GM23338 (cell line): ENCODE measurements at regions not wholly inside any gene's neighbourhood (a gene's known extent, or its start where the extent isn't known, plus 50 kb on each side); places are given as distances from the start of the nearest gene placed in this dataset.

ENCODE experiments used
- ATAC-seq: fragments of 200-7000 bp; cut with Tn5 transposase; 3 replicates; pipeline ENCODE4 v1.9.1; 2020
- DNase-seq: peaks from one replicate; pipeline ENCODE4 v3.0.0-alpha.2; 2015; ENCODE audit warnings: low spot score
- H2AFZ ChIP-seq: fragments of 200-600 bp; sonication (generic); 2 replicates; pipeline ENCODE4 v1.8.0; 2016; ENCODE audit warnings: antibody characterized with exemption, mild to moderate bottlenecking, moderate library complexity
- H3F3A ChIP-seq: fragments of 200-600 bp; sonication (generic); replicated peaks from 2 replicates; pipeline ENCODE4 v1.8.0; 2017; ENCODE audit warnings: antibody characterized with exemption, mixed run types, low read depth
- H3K27ac ChIP-seq: fragments of 200-600 bp; sonication (generic); 2 replicates; pipeline ENCODE4 v1.6.1; 2016; ENCODE audit warnings: low read depth
- H3K27me3 ChIP-seq: fragments of 200-600 bp; sonication (generic); 2 replicates; pipeline ENCODE4 v1.8.0; 2016; ENCODE audit warnings: mild to moderate bottlenecking, mixed run types, moderate library complexity; ENCODE audit not compliant: insufficient read depth
- H3K36me3 ChIP-seq: fragments of 200-600 bp; sonication (generic); 2 replicates; pipeline ENCODE4 v1.8.0; 2016; ENCODE audit warnings: mild to moderate bottlenecking; ENCODE audit not compliant: insufficient read depth
- H3K4me1 ChIP-seq: fragments of 200-600 bp; sonication (generic); 2 replicates; pipeline ENCODE4 v1.8.0; 2016; ENCODE audit warnings: mild to moderate bottlenecking, moderate library complexity; ENCODE audit not compliant: insufficient read depth
- H3K4me2 ChIP-seq: fragments of 200-600 bp; sonication (generic); 2 replicates; pipeline ENCODE4 v1.7.1; 2017; ENCODE audit warnings: mixed run types
- H3K4me3 ChIP-seq: fragments of 200-600 bp; sonication (generic); 2 replicates; pipeline ENCODE4 v1.6.1; 2016; ENCODE audit warnings: mixed run types
- H3K79me2 ChIP-seq: fragments of 200-600 bp; sonication (generic); replicated peaks from 2 replicates; pipeline ENCODE4 v1.8.0; 2017; ENCODE audit warnings: mild to moderate bottlenecking; ENCODE audit not compliant: insufficient read depth
- H3K9me2 ChIP-seq: fragments of 200-600 bp; sonication (generic); 2 replicates; pipeline ENCODE4 v1.8.0; 2017; ENCODE audit not compliant: insufficient read depth
- H4K20me1 ChIP-seq: fragments of 200-600 bp; sonication (generic); replicated peaks from 2 replicates; pipeline ENCODE4 v1.8.0; 2017; ENCODE audit warnings: mild to moderate bottlenecking; ENCODE audit not compliant: insufficient read depth
- H3K27ac Mint-ChIP-seq: 2 replicates; pipeline ENCODE4 v1.8.0; 2020; ENCODE audit warnings: inconsistent platforms, mild to moderate bottlenecking, moderate library complexity, mixed read lengths
- H3K27me3 Mint-ChIP-seq: 3 replicates; pipeline ENCODE4 v1.8.0; 2022; ENCODE audit warnings: low read depth, mild to moderate bottlenecking, moderate library complexity, mixed read lengths, inconsistent platforms; ENCODE audit not compliant: insufficient read depth, poor library complexity
- H3K36me3 Mint-ChIP-seq: 3 replicates; pipeline ENCODE4 v1.8.0; 2021; ENCODE audit warnings: low read depth, mild to moderate bottlenecking, inconsistent platforms, moderate library complexity, mixed read lengths
- H3K4me1 Mint-ChIP-seq: 3 replicates; pipeline ENCODE4 v1.8.0; 2020; ENCODE audit warnings: mild to moderate bottlenecking, inconsistent platforms, mixed read lengths
- H3K4me3 Mint-ChIP-seq: 3 replicates; pipeline ENCODE4 v1.8.0; 2021; ENCODE audit warnings: moderate library complexity, mild to moderate bottlenecking, inconsistent platforms, mixed read lengths
- H3K9me3 Mint-ChIP-seq: 3 replicates; pipeline ENCODE4 v1.8.0; 2020; ENCODE audit warnings: moderate library complexity, mild to moderate bottlenecking, inconsistent platforms, mixed read lengths
- CREB1 ChIP-seq: fragments of 250-450 bp; sonication (Bioruptor Pico); IDR thresholded peaks from 2 replicates; pipeline ENCODE4 v1.5.0; 2020; ENCODE audit warnings: low read depth, mild to moderate bottlenecking, moderate library complexity
- CTCF ChIP-seq, 2 experiments: fragments of 200-600 bp in 1 of 2; sonication (generic) in 1 of 2; conservative IDR thresholded peaks; 2 replicates each; pipeline versions ENCODE4 v1.5.1 to v1.6.1; 2016 to 2017; ENCODE audit warnings: antibody characterized with exemption in 2 of 2, low read depth in 2 of 2, mild to moderate bottlenecking in 2 of 2, moderate library complexity in 1 of 2
- EZH2 ChIP-seq: fragments of 200-600 bp; sonication (generic); IDR thresholded peaks from one replicate; pipeline ENCODE4 v1.8.0; 2017; ENCODE audit warnings: antibody characterized with exemption, mild to moderate bottlenecking, low read depth; ENCODE audit not compliant: unreplicated experiment
- EZH2phosphoT487 ChIP-seq: fragments of 200-600 bp; sonication (generic); IDR thresholded peaks from one replicate; pipeline ENCODE4 v1.8.1; 2018; ENCODE audit warnings: antibody characterized with exemption; ENCODE audit not compliant: unreplicated experiment
- JUNB ChIP-seq: IDR thresholded peaks from one replicate; pipeline ENCODE4 v1.6.1; 2016; ENCODE audit warnings: antibody characterized with exemption; ENCODE audit not compliant: unreplicated experiment
- NANOG ChIP-seq: IDR thresholded peaks from 2 replicates; pipeline ENCODE4 v1.6.1; 2016; ENCODE audit warnings: antibody characterized with exemption, borderline replicate concordance
- POLR2AphosphoS5 ChIP-seq: IDR thresholded peaks from 2 replicates; pipeline ENCODE4 v1.6.1; 2016; ENCODE audit warnings: antibody characterized with exemption, low read depth
- STAT1 ChIP-seq: IDR thresholded peaks from one replicate; pipeline ENCODE4 v1.6.1; 2016; ENCODE audit warnings: antibody characterized with exemption; ENCODE audit not compliant: unreplicated experiment
- ZNF114 ChIP-seq: fragments of 250-450 bp; sonication (Bioruptor Pico); IDR thresholded peaks from 2 replicates; pipeline ENCODE4 v1.5.0; 2020; ENCODE audit warnings: mild to moderate bottlenecking, moderate library complexity
- ZNF331 ChIP-seq: fragments of 250-450 bp; sonication (Bioruptor Pico); IDR thresholded peaks from 2 replicates; pipeline ENCODE4 v1.5.0; 2020; ENCODE audit warnings: low read depth, mild to moderate bottlenecking, moderate library complexity
- TF ChIP-seq, protein P1 (sequence below): IDR thresholded peaks from 2 replicates; pipeline ENCODE4 v1.6.1; 2016; ENCODE audit warnings: antibody characterized with exemption
- TF ChIP-seq, protein P2 (sequence below): fragments of 250-450 bp; sonication (Bioruptor Pico); IDR thresholded peaks from 2 replicates; pipeline ENCODE4 v1.5.0; 2020; ENCODE audit warnings: mild to moderate bottlenecking, moderate library complexity
- TF ChIP-seq, protein P3 (sequence below): IDR thresholded peaks from one replicate; pipeline ENCODE4 v1.6.1; 2018; ENCODE audit warnings: antibody characterized with exemption; ENCODE audit not compliant: unreplicated experiment

- no peaks in the 10 kb centered on the region for H3K27me3 ChIP-seq
- DNase-seq (no peak), ATAC-seq (no peak)
- H3K27me3 Mint-ChIP-seq = peaks cover 8% of the 10 kb centered on the region
- H3K36me3 ChIP-seq = no peaks in the 10 kb centered on the region
- TF ChIP-seq ZNF331 (CRISPR knock-in tag) (no peak), POLR2AphosphoS5 (no peak), STAT1 (no peak), EZH2phosphoT487 (no peak), ZNF114 (CRISPR knock-in tag) (no peak), JUNB (no peak), EZH2 (no peak), NANOG (no peak), CREB1 (CRISPR knock-in tag) (no peak), CTCF (conservative IDR thresholded peaks at IDR 0.05; ENCODE audit: low read depth in 2 of 2) (no peak)
- TF ChIP-seq, protein P1, sequence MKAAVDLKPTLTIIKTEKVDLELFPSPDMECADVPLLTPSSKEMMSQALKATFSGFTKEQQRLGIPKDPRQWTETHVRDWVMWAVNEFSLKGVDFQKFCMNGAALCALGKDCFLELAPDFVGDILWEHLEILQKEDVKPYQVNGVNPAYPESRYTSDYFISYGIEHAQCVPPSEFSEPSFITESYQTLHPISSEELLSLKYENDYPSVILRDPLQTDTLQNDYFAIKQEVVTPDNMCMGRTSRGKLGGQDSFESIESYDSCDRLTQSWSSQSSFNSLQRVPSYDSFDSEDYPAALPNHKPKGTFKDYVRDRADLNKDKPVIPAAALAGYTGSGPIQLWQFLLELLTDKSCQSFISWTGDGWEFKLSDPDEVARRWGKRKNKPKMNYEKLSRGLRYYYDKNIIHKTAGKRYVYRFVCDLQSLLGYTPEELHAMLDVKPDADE = no peak
- TF ChIP-seq, protein P2, sequence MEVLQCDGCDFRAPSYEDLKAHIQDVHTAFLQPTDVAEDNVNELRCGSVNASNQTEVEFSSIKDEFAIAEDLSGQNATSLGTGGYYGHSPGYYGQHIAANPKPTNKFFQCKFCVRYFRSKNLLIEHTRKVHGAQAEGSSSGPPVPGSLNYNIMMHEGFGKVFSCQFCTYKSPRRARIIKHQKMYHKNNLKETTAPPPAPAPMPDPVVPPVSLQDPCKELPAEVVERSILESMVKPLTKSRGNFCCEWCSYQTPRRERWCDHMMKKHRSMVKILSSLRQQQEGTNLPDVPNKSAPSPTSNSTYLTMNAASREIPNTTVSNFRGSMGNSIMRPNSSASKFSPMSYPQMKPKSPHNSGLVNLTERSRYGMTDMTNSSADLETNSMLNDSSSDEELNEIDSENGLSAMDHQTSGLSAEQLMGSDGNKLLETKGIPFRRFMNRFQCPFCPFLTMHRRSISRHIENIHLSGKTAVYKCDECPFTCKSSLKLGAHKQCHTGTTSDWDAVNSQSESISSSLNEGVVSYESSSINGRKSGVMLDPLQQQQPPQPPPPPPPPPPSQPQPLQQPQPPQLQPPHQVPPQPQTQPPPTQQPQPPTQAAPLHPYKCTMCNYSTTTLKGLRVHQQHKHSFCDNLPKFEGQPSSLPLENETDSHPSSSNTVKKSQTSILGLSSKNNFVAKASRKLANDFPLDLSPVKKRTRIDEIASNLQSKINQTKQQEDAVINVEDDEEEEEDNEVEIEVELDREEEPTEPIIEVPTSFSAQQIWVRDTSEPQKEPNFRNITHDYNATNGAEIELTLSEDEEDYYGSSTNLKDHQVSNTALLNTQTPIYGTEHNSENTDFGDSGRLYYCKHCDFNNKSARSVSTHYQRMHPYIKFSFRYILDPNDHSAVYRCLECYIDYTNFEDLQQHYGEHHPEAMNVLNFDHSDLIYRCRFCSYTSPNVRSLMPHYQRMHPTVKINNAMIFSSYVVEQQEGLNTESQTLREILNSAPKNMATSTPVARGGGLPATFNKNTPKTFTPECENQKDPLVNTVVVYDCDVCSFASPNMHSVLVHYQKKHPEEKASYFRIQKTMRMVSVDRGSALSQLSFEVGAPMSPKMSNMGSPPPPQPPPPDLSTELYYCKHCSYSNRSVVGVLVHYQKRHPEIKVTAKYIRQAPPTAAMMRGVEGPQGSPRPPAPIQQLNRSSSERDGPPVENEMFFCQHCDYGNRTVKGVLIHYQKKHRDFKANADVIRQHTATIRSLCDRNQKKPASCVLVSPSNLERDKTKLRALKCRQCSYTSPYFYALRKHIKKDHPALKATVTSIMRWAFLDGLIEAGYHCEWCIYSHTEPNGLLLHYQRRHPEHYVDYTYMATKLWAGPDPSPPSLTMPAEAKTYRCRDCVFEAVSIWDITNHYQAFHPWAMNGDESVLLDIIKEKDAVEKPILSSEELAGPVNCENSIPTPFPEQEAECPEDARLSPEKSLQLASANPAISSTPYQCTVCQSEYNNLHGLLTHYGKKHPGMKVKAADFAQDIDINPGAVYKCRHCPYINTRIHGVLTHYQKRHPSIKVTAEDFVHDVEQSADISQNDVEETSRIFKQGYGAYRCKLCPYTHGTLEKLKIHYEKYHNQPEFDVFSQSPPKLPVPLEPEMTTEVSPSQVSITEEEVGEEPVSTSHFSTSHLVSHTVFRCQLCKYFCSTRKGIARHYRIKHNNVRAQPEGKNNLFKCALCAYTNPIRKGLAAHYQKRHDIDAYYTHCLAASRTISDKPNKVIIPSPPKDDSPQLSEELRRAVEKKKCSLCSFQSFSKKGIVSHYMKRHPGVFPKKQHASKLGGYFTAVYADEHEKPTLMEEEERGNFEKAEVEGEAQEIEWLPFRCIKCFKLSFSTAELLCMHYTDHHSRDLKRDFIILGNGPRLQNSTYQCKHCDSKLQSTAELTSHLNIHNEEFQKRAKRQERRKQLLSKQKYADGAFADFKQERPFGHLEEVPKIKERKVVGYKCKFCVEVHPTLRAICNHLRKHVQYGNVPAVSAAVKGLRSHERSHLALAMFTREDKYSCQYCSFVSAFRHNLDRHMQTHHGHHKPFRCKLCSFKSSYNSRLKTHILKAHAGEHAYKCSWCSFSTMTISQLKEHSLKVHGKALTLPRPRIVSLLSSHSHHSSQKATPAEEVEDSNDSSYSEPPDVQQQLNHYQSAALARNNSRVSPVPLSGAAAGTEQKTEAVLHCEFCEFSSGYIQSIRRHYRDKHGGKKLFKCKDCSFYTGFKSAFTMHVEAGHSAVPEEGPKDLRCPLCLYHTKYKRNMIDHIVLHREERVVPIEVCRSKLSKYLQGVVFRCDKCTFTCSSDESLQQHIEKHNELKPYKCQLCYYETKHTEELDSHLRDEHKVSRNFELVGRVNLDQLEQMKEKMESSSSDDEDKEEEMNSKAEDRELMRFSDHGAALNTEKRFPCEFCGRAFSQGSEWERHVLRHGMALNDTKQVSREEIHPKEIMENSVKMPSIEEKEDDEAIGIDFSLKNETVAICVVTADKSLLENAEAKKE = no peak
- TF ChIP-seq, protein P3, sequence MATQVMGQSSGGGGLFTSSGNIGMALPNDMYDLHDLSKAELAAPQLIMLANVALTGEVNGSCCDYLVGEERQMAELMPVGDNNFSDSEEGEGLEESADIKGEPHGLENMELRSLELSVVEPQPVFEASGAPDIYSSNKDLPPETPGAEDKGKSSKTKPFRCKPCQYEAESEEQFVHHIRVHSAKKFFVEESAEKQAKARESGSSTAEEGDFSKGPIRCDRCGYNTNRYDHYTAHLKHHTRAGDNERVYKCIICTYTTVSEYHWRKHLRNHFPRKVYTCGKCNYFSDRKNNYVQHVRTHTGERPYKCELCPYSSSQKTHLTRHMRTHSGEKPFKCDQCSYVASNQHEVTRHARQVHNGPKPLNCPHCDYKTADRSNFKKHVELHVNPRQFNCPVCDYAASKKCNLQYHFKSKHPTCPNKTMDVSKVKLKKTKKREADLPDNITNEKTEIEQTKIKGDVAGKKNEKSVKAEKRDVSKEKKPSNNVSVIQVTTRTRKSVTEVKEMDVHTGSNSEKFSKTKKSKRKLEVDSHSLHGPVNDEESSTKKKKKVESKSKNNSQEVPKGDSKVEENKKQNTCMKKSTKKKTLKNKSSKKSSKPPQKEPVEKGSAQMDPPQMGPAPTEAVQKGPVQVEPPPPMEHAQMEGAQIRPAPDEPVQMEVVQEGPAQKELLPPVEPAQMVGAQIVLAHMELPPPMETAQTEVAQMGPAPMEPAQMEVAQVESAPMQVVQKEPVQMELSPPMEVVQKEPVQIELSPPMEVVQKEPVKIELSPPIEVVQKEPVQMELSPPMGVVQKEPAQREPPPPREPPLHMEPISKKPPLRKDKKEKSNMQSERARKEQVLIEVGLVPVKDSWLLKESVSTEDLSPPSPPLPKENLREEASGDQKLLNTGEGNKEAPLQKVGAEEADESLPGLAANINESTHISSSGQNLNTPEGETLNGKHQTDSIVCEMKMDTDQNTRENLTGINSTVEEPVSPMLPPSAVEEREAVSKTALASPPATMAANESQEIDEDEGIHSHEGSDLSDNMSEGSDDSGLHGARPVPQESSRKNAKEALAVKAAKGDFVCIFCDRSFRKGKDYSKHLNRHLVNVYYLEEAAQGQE = no peak
- no peak overlapping the region for H3K4me3 Mint-ChIP-seq
- no peak overlapping the region for H2AFZ ChIP-seq
- H3K79me2 ChIP-seq = peaks cover 47% of the 10 kb centered on the region
- H3K4me1 ChIP-seq = peaks cover 23% of the 10 kb centered on the region
- H3K4me2 ChIP-seq = no peak overlapping the region
- peaks cover 41% of the 10 kb centered on the region for H3K4me1 Mint-ChIP-seq
- H3K9me2 ChIP-seq = no peaks in the 10 kb centered on the region
- 0 out of 2 replicates have a peak, but pooled peaks cover 5% of the 10 kb centered on the region for H4K20me1 ChIP-seq
- H3K27ac Mint-ChIP-seq = peak overlapping the region; percentile 28; the same call in 1 of the 2 replicates
- H3K27ac ChIP-seq = no peak overlapping the region
- H3K9me3 Mint-ChIP-seq = no peaks in the 10 kb centered on the region
- H3F3A ChIP-seq = no peaks in the 10 kb centered on the region
- peaks cover 36% of the 10 kb centered on the region for H3K36me3 Mint-ChIP-seq
- H3K4me3 ChIP-seq = no peak overlapping the region
Measured at GRCh38 chr6:21873562-21873961, 280.0 kb downstream of the SOX4 start.
